Stimulated activated CD8-positive, alpha-beta memory T cell treated with anti-CD3 and anti-CD28 coated beads, Interleukin-12 subunit alpha, Interleukin-12 subunit beta, amount 100 ng/mL, for 4 hours (primary cell): ENCODE measurements at regions not wholly inside any gene's neighbourhood (a gene's known extent, or its start where the extent isn't known, plus 50 kb on each side); places are given as distances from the start of the nearest gene placed in this dataset.

Experiments used
- DNase-seq: peaks from one replicate; pipeline ENCODE4 v3.0.0-alpha.2; 2020; ENCODE audit warnings: low read depth

- DNase-seq = no peak
Observed at GRCh38 chr4:14631806-14632440, 370.4 kb upstream of the CPEB2 start.

- DNase-seq = no peak
Observed at GRCh38 chr4:14636563-14636962, 365.7 kb upstream of the CPEB2 start.

GRCh38 chr4:14640476-14640875 lies 361.8 kb upstream of the CPEB2 start:
- no peak for DNase-seq

- no peak for DNase-seq
Observed at GRCh38 chr4:14641871-14642270, 360.4 kb upstream of the CPEB2 start.

- DNase-seq = no peak
Observed at GRCh38 chr4:14644580-14645282, 357.6 kb upstream of the CPEB2 start.

GRCh38 chr4:14646831-14647230 lies 355.4 kb upstream of the CPEB2 start:
- no peak for DNase-seq

- DNase-seq = no peak
Observed at GRCh38 chr4:14650127-14650526, 352.2 kb upstream of the CPEB2 start.

GRCh38 chr4:14652522-14652921 lies 349.8 kb upstream of the CPEB2 start:
- no peak for DNase-seq

- DNase-seq = no peak
Observed at GRCh38 chr4:14653338-14653737, 348.9 kb upstream of the CPEB2 start.

- DNase-seq = no peak
Observed at GRCh38 chr4:14659286-14659685, 343.0 kb upstream of the CPEB2 start.

GRCh38 chr4:14667624-14668151 lies 334.6 kb upstream of the CPEB2 start:
- no peak for DNase-seq

GRCh38 chr4:14668296-14668695 lies 334.0 kb upstream of the CPEB2 start:
- DNase-seq = no peak

GRCh38 chr4:14669371-14669770 lies 332.9 kb upstream of the CPEB2 start:
- no peak for DNase-seq

- no peak for DNase-seq
Observed at GRCh38 chr4:14671146-14671545, 331.1 kb upstream of the CPEB2 start.

GRCh38 chr4:14675279-14675985 lies 326.8 kb upstream of the CPEB2 start:
- DNase-seq = no peak

GRCh38 chr4:14679906-14680305 lies 322.4 kb upstream of the CPEB2 start:
- no peak for DNase-seq

- DNase-seq = no peak
Observed at GRCh38 chr4:14681330-14681729, 321.0 kb upstream of the CPEB2 start.

- DNase-seq = no peak
Observed at GRCh38 chr4:14693728-14694127, 308.6 kb upstream of the CPEB2 start.

GRCh38 chr4:14695095-14695845 lies 307.0 kb upstream of the CPEB2 start:
- no peak for DNase-seq

- no peak for DNase-seq
Observed at GRCh38 chr4:14700083-14700482, 302.2 kb upstream of the CPEB2 start.

- DNase-seq = no peak
Observed at GRCh38 chr4:14700544-14700943, 301.7 kb upstream of the CPEB2 start.

- no peak for DNase-seq
Observed at GRCh38 chr4:14701389-14701788, 300.9 kb upstream of the CPEB2 start.
